Transverse colon (tissue), 3 donors: ENCODE measurements at regions not wholly inside any gene's neighbourhood (a gene's known extent, or its start where the extent isn't known, plus 50 kb on each side); places are given as distances from the start of the nearest gene placed in this dataset.

Experiments used
- CTCF ChIP-seq, 5 experiments: fragments of 200-600 bp in 3 of 5; fragments of 450-650 bp in 2 of 5; sonication (generic) in 3 of 5; IDR thresholded peaks; 1 replicate in 2 of 5; 2 replicates in 3 of 5; pipeline ENCODE4 v1.5.1; 2016 to 2017; ENCODE audit warnings: antibody characterized with exemption in 5 of 5, inconsistent platforms in 3 of 5, mild to moderate bottlenecking in 2 of 5, moderate library complexity in 1 of 5
- POLR2A ChIP-seq: fragments of 450-650 bp; IDR thresholded peaks from one replicate; pipeline ENCODE4 v1.6.1; 2016; ENCODE audit warnings: antibody characterized with exemption, mild to moderate bottlenecking, moderate library complexity

DNA sequence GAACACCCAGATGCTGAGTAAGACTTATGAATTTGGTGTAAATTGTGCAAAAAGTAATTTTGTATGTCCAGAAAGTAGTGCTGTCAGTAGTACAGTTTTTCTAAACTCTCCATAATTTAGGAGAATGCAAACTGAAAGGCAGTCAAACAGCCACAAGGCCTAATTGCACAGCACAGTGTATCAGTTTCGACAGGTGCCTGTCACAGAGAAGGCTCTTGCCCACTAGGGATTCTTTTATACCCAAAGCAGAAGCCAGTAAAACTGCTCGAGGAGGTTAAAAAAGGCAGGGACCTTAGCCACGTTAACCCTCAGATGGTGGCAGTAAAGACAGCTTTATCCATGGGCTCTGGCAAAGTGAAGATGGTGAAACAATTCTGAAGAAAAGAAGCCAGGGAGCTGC lies 69.4 kb upstream of the GATB start:
- no peak for TF ChIP-seq CTCF (IDR thresholded peaks at IDR 0.05)
- no peak for TF ChIP-seq POLR2A
